GM12874 (cell line): ENCODE measurements at regions not wholly inside any gene's neighbourhood (a gene's known extent, or its start where the extent isn't known, plus 50 kb on each side); places are given as distances from the start of the nearest gene placed in this dataset.

ENCODE experiments used
- TF ChIP-seq, protein P1 (sequence below): IDR thresholded peaks from 2 replicates; pipeline ENCODE4 v1.5.1; 2011; ENCODE audit warnings: low read depth, mild to moderate bottlenecking, control low read depth, low read length, moderate library complexity; ENCODE audit not compliant: insufficient read depth

DNA sequence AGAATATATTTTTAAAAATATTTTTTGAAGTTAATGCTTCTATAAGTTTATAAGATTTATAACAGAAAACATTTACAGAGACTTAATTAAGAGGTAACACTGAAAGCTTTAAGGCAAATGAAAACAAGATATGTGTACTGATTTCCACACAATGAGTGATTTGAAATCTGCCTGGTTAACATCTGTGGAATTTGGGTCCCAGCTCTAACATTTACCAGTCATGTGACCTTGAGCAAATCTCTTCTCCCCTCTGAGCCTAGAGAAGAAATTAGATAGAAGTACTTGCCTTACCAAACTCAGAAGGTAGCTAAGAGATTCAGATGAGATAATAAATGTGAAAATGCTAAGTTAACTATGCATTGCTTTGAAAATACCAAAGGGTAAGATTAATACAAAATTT is 458.8 kb upstream of the LCORL start:
- TF ChIP-seq, protein P1, sequence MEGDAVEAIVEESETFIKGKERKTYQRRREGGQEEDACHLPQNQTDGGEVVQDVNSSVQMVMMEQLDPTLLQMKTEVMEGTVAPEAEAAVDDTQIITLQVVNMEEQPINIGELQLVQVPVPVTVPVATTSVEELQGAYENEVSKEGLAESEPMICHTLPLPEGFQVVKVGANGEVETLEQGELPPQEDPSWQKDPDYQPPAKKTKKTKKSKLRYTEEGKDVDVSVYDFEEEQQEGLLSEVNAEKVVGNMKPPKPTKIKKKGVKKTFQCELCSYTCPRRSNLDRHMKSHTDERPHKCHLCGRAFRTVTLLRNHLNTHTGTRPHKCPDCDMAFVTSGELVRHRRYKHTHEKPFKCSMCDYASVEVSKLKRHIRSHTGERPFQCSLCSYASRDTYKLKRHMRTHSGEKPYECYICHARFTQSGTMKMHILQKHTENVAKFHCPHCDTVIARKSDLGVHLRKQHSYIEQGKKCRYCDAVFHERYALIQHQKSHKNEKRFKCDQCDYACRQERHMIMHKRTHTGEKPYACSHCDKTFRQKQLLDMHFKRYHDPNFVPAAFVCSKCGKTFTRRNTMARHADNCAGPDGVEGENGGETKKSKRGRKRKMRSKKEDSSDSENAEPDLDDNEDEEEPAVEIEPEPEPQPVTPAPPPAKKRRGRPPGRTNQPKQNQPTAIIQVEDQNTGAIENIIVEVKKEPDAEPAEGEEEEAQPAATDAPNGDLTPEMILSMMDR, result no peak

DNA sequence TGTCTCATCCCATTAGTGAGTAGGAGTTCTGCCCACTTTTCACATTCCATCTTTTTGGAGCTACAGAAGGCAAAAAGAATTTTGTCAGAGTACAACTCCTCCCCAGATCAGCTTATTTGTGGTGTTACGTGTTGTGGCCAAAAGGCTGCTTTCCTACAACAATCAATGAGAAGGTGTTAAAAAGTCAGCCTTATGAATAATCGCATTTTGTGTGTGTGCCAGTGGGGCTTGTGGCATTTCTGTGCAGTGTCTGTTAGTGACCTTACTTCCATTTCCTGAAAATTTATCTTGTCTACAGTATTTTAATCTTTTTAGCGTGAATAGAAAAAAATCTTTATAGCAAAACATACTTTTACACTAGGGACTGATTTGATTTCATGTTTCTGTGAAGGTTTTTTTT is 458.3 kb upstream of the LCORL start:
- TF ChIP-seq, protein P1, result no peak

DNA sequence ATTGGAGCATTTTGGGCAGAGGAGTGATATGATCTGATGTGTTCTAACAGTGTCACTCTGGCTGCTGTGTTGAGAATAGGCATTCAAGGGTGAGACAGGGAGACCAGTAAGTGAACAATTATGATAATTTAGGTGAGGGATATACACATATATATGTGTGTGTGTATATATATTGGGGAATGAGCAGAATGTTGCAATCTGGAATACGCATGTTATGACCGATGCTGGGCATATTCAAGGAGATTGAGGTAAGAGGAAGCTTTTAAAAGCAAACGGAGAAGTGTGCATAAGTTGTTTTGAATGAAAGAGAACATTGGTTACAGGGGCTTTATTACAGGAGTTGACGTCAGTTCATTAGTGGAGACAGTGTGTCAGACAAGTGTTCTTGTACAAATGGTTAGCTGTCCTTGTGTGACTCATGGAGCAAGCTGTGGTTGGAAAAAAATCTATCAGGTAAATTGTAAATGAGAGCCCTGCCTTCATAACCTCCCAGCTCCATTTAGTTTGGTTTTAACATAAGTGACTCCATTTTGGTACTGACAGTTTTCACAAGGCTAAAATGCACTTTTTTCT is 442.5 kb upstream of the LCORL start:
- TF ChIP-seq, protein P1, result no peak

DNA sequence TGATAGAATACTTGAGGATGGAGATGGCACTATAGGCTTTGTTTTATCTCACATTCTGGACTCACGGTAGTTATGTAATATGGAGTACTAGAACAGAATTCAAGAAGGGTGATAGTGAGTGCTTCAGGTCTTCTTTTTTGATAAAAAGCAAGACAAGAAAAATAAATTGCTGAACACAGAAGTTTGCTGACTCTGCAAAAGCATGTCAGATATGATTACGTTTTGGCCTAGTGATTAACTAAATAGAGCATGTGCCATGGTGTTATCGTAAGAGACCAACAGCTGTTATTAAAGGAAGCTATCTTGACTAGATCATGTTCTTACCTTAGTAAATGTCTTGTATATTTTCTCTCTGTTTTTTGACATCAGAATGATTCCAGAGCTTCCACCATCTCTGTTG is 436.9 kb upstream of the LCORL start:
- TF ChIP-seq, protein P1, result no peak

DNA sequence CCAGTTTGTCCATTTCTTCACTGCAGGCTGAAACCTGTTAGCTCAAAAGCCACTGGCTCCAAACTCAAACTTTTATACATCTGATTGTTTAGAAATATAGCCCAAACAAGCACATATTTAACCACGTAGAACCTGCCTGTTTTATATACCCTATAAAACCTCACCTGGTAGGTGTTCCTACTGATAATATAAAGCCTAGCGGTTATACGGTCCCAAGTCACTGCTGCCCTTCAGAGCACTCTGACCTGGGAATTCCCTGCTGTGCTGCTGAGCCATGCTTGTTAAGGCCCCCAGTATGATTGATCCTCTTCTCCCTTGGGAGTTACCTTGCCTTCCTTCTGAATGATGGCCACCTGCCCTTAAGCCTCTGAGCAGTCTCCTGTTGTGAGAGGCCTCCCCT is 432.8 kb upstream of the LCORL start:
- TF ChIP-seq, protein P1, result no peak

DNA sequence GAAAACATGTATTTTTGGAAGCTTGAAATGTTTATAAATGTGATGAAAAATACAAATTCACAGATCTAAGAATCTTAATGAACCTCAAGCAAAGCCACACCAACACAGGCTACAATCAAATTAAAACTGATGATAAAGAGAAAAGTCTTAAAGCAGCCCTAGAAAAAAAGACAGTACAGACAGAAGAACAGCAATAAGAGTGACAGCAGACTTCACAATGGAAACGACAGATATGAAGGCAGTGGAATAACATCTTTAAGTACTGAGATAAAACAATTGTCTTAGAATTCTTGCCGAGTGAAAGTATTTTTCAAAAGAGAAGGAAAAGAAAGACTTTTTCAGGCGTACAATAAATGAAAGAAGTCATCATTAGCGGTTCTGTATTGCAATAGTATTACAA is 423.6 kb upstream of the LCORL start:
- TF ChIP-seq, protein P1, result no peak

DNA sequence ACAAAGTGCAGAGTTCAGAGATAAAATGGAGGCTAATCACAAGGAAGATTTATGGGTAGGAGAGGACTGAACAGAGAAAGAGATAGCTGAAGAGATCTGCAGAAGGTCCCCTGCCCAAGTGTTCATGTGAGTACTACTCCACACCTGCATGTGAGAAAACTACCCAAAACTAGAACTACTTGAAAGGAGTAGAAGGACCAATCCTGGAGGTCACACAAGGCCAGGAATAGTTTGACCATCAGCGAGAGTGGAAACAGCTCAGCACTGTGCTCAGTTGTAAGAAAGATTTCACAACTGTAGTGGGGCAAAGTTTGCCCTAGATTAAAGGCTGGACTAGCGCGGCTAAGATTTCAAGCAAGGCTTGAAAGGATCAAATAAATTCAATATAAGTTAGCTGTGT is 422.7 kb upstream of the LCORL start:
- TF ChIP-seq, protein P1, result no peak
